ENCODE measurements at regions not wholly inside any gene's neighbourhood (a gene's known extent, or its start where the extent isn't known, plus 50 kb on each side); places are given as distances from the start of the nearest gene placed in this dataset. TPM values are rescaled to one million over a fixed set of nuclear protein-coding genes. Genes with fewer than 3 reads are reported as not detected.

DNA sequence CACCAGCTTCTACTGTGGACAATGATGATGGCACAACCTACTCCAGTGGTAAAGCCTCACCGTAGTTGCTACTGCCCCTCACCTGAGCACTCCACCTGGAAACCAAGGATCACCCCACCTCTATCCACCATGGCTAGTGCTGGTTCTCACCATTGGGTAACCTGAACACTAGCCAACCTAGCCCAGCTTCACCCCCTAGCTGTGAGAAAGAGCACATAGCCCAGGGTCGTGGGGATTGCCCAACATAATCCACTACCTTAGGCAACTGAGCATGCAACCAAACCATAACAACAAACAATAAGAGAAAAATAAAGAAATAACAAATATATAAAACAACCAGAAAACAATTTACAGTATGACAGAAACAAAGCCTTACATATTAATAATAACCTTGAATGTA, 560.1 kb downstream of the DIAPH3 start:
- no peak for DNase-seq (ENCODE audit: low spot score)

DNA sequence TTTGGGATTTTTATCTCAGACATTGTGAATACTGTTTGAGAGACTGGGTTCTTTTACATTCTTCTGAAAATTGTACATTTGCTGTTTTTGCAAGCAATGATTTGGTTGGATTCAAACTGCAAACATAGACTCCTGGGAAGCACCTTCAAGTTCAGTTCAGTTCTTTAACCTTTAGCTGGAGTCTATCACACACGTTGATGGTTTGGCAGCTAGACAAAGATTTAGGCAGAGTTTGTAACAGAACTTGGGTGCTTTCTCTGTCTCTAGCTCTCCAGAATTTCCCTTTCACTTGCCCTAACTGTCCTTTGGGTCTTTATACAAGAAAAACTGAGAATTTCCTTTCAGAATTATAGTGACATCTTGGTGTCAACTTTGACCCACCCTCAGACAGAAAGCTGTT, 556.6 kb downstream of the DIAPH3 start:
- DNase-seq (ENCODE audit: low spot score), result no peak

DNA sequence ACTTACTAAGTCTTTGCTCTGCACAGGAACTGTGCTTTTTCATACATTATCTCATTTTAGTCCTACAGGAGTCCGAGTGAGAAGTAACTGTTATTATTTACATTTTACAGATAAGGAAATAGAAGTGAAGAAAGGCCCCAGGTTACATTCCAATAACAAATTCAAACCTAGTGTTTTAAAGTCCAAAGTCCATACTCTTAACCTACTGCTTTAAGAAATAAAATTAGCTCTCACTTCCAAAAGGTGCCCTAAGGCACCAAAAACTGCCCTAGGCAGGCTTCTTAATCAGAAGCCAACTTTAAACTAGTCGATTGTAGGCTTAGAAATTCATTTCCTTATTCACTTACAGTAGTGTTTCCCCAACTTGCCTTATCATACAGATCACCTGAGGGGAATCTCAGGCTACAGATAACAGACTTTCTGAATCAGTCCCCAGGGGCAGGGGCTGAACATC, 555.9 kb downstream of the DIAPH3 start:
- peak; percentile 32 for DNase-seq (ENCODE audit: low spot score)

DNA sequence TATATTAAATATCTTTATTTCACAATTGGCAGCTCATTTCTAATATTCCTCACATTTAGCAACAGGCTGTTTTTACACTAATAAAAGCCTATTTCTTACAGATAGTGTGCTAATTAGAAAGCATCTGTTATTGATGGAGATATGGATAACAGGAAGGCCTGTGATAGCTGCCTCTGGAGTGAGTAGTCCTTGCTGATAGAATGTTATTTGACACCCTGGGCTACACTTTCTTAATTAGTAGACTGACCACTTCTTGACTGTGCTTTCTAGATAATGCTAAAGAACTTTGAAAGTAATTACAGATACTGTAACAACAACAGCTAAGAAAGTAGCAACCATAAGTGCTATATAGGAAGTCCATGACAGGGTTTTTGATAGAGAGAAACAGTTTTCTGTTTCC, 554.3 kb downstream of the DIAPH3 start:
- no peak for DNase-seq (ENCODE audit: low spot score)

Small RNAs in the stretch of these regions (small RNA-seq; reads per million reads assigned to genes)
- gene AL161423.1 (not detected), gene HMGN2P39 (not detected), gene RNA5SP30 (1.4 reads per million, percentile 50 among the genes with 10 or more reads in this experiment), gene RNU7-88P (not detected), gene RNY4P29 (not detected)

Data from HT-29 (cell line).